Neuronal stem cell (in vitro differentiated cells): ENCODE measurements at regions not wholly inside any gene's neighbourhood (a gene's known extent, or its start where the extent isn't known, plus 50 kb on each side); places are given as distances from the start of the nearest gene placed in this dataset.

ENCODE experiments used
- DNase-seq: peaks from one replicate; pipeline ENCODE4 v3.0.0-alpha.2; 2013; ENCODE audit warnings: low spot score
- H2AFZ ChIP-seq: one replicate; pipeline ENCODE4 v1.6.1; 2013; ENCODE audit warnings: mild to moderate bottlenecking, low read length, inconsistent platforms
- H2AK5ac ChIP-seq: 2 replicates; pipeline ENCODE4 v1.6.1; 2013; ENCODE audit warnings: low read depth, mild to moderate bottlenecking, inconsistent platforms, low read length, moderate library complexity, mixed read lengths
- H2BK120ac ChIP-seq: 2 replicates; pipeline ENCODE4 v1.6.1; 2013; ENCODE audit warnings: low read depth, mild to moderate bottlenecking, inconsistent platforms, low read length, moderate library complexity, mixed read lengths
- H2BK12ac ChIP-seq: one replicate; pipeline ENCODE4 v1.6.1; 2013; ENCODE audit warnings: low read length, inconsistent platforms
- H2BK15ac ChIP-seq: 2 replicates; pipeline ENCODE4 v1.6.1; 2013; ENCODE audit warnings: mild to moderate bottlenecking, low read length, inconsistent platforms, mixed read lengths
- H2BK5ac ChIP-seq: one replicate; pipeline ENCODE4 v1.6.1; 2013; ENCODE audit warnings: inconsistent platforms, mild to moderate bottlenecking, low read length, moderate library complexity
- H3K14ac ChIP-seq: one replicate; pipeline ENCODE4 v1.6.1; 2013; ENCODE audit warnings: low read length, inconsistent platforms
- H3K18ac ChIP-seq: 2 replicates; pipeline ENCODE4 v1.6.1; 2013; ENCODE audit warnings: low read length, inconsistent platforms
- H3K23ac ChIP-seq: 2 replicates; pipeline ENCODE4 v1.6.1; 2013; ENCODE audit warnings: low read depth, mild to moderate bottlenecking, mixed read lengths, low read length, inconsistent platforms; ENCODE audit not compliant: poor library complexity
- H3K27ac ChIP-seq: replicated peaks from 3 replicates; pipeline ENCODE4 v1.5.1; 2013; ENCODE audit warnings: low read length, inconsistent platforms
- H3K27me3 ChIP-seq, 3 experiments: 2 replicates each; pipeline ENCODE4 v1.6.1; 2013; ENCODE audit warnings: low read length in 3 of 3, mild to moderate bottlenecking in 2 of 3, inconsistent platforms in 1 of 3, low read depth in 1 of 3, mixed read lengths in 1 of 3, moderate library complexity in 1 of 3; ENCODE audit not compliant: control insufficient read depth in 3 of 3, insufficient read depth in 3 of 3
- H3K36me3 ChIP-seq, 2 donors: replicated peaks in 1 of 2; 2 replicates each; pipeline ENCODE4 v1.6.1; 2013; ENCODE audit warnings: low read length in 2 of 2; ENCODE audit not compliant: control insufficient read depth in 2 of 2, insufficient read depth in 2 of 2
- H3K4ac ChIP-seq: 2 replicates; pipeline ENCODE4 v1.6.1; 2013; ENCODE audit warnings: inconsistent platforms, mild to moderate bottlenecking, low read length, moderate library complexity
- H3K4me1 ChIP-seq, 2 donors: 1 replicate in 1 of 2; 2 replicates in 1 of 2; pipeline ENCODE4 v1.6.1; 2013; ENCODE audit warnings: low read length in 2 of 2, low read depth in 1 of 2; ENCODE audit not compliant: control insufficient read depth in 2 of 2, insufficient read depth in 1 of 2
- H3K4me2 ChIP-seq: one replicate; pipeline ENCODE4 v1.6.1; 2013; ENCODE audit warnings: mild to moderate bottlenecking, low read length, inconsistent platforms; ENCODE audit not compliant: insufficient read depth, poor library complexity, severe bottlenecking
- H3K4me3 ChIP-seq, 2 donors: 2 replicates each; pipeline ENCODE4 v1.5.1; 2013; ENCODE audit warnings: low read length in 2 of 2, mild to moderate bottlenecking in 2 of 2, inconsistent platforms in 1 of 2, moderate library complexity in 1 of 2
- H3K79me1 ChIP-seq: one replicate; pipeline ENCODE4 v1.6.1; 2013; ENCODE audit warnings: low read depth, mild to moderate bottlenecking, inconsistent platforms, low read length, moderate library complexity
- H3K9ac ChIP-seq: one replicate; pipeline ENCODE4 v1.6.1; 2013; ENCODE audit warnings: mild to moderate bottlenecking, low read depth, low read length, inconsistent platforms; ENCODE audit not compliant: poor library complexity
- H3K9me3 ChIP-seq, 2 donors: replicated peaks in 1 of 2; 2 replicates each; pipeline versions ENCODE3 to v1.6.1; 2013; ENCODE audit warnings: low read length in 2 of 2, mild to moderate bottlenecking in 2 of 2, inconsistent platforms in 1 of 2, low read depth in 1 of 2, mixed read lengths in 1 of 2, moderate library complexity in 1 of 2; ENCODE audit not compliant: control insufficient read depth in 2 of 2, insufficient read depth in 1 of 2
- H4K8ac ChIP-seq: one replicate; pipeline ENCODE4 v1.6.1; 2013; ENCODE audit warnings: low read depth, mild to moderate bottlenecking, inconsistent platforms, low read length, moderate library complexity
- H4K91ac ChIP-seq: one replicate; pipeline ENCODE4 v1.6.1; 2013; ENCODE audit warnings: low read length, low read depth, mild to moderate bottlenecking, inconsistent platforms; ENCODE audit not compliant: poor library complexity
- WGBS, 2 donors: extraction: QIAGEN DNeasy Blood & Tissue Kit; methylation state at CpG; one replicate each; pipeline ENCODE4 v1.1.7; 2013; ENCODE audit warnings: missing lambda C conversion rate in 2 of 2, mixed read lengths in 1 of 2; ENCODE audit not compliant: insufficient read length in 2 of 2, insufficient replicate concordance in 1 of 2; ENCODE audit errors: extremely low coverage in 2 of 2; 5-methylcytosine and 5-hydroxymethylcytosine counted together

DNA sequence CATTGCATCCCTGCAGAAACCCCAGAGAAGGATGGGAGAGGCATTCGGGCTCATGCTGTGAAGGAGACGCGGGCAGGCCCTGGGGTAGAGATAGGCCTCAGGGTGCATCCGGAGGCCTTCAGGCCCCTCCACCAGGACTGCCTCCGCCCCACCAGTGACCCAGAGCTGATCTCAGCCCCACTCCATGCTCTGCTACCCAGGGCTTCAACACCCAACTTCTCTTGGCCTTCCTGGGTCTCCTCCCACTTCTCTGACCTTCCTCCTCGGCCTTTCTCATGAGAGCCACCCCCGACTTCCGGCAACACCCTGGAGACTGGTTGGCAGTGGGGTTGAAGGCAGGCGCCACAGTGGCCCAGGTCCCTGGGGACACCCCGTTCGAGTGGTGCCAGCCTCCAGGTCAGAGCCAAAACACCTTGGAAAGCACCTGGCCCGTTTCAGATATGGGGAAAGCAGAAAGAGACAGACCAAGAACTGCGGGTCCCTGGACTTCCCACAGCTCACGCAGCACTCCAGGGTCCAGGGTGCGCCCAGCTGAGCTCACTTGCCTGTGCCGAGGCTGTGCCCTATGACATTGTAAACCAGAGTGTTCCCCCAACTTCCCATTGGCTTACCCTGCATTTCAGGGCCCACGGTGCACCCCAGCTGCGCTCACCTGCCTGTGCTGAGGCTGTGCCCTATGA is 65.1 kb upstream of the OLFM1 start:
- no peak overlapping the region for H3K23ac ChIP-seq
- no peak overlapping the region for H2BK12ac ChIP-seq
- no peak overlapping the region for H3K27ac ChIP-seq
- no peak overlapping the region for H3K4me3 ChIP-seq
- no peak overlapping the region for H3K14ac ChIP-seq
- H2AK5ac ChIP-seq: peak overlapping the region; percentile 54
- H3K79me1 ChIP-seq: no peaks in the 10 kb centered on the region
- H3K9me3 ChIP-seq: no peaks in the 10 kb centered on the region
- DNase-seq: no peak
- H3K27me3 ChIP-seq: peaks cover 0 to 12% (median 0%) of the 10 kb centered on the region in 3 experiments
- peak overlapping the region; percentile 21 for H3K18ac ChIP-seq
- H3K36me3 ChIP-seq: no peaks in the 10 kb centered on the region
- H3K4me2 ChIP-seq: no peak overlapping the region
- WGBS, 2 donors: no CpG with 5 or more reads among the region's 18 CpGs
- no peak overlapping the region for H4K91ac ChIP-seq
- H2AFZ ChIP-seq: no peak overlapping the region
- H2BK120ac ChIP-seq: peak overlapping the region; percentile 22
- no peak overlapping the region for H2BK15ac ChIP-seq
- H3K9ac ChIP-seq: no peak overlapping the region
- H3K4ac ChIP-seq: no peak overlapping the region
- H3K4me1 ChIP-seq: no peaks in the 10 kb centered on the region
- H4K8ac ChIP-seq: peak overlapping the region; percentile 4
- H2BK5ac ChIP-seq: no peak overlapping the region

DNA sequence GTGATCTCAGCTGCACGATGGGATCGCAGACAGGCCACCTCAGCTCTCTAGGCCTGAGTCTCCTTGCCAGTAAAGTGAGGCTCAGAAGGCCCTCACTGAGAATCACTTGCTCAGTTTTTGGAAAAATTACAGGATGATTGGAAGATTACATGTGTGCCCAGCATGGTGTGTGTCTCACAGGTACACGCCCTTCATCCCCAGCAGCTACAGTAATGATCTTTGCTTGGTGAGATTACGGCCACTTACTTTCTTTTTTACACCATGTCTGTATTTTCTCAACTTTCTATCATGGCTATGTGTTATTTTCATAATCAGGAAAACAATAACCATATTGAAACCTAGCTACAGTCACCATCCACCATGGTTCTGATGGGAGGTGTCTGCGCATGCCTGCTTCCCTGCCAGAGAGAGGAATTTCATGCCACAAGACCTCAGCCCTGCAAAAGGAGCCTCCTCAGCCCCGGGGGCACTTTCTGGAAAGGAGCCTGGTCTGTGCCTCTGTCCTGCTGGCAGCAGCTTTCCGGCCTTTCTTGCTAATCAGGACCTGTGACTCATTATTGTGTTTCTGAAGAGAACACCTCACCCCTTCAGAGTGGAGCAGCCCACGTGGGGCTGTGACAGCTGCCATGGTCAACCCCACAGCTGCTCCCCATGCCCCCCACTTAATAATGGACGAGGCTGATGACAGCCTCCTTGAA is 64.2 kb upstream of the OLFM1 start:
- Histone ChIP-seq H3K4ac (no peak overlapping the region), H2BK15ac (no peak overlapping the region), H2BK120ac (no peak overlapping the region), H3K79me1 (no peaks in the 10 kb centered on the region), H2BK5ac (no peak overlapping the region), H2BK12ac (no peak overlapping the region), H3K9me3 (no peaks in the 10 kb centered on the region), H2AFZ (no peak overlapping the region), H3K36me3 (no peaks in the 10 kb centered on the region), H3K4me1 (no peaks in the 10 kb centered on the region), H3K14ac (no peak overlapping the region), H2AK5ac (no peak overlapping the region), H3K27me3 (peaks cover 0 to 18% (median 0%) of the 10 kb centered on the region in 3 experiments), H3K27ac (no peak overlapping the region), H4K91ac (no peak overlapping the region), H3K4me2 (no peak overlapping the region), H3K9ac (no peak overlapping the region), H3K4me3 (no peak overlapping the region), H3K23ac (no peak overlapping the region), H4K8ac (no peak overlapping the region), H3K18ac (no peak overlapping the region)
- DNase-seq: no peak
- no CpG with 5 or more reads among the region's 9 CpGs for WGBS, 2 donors

DNA sequence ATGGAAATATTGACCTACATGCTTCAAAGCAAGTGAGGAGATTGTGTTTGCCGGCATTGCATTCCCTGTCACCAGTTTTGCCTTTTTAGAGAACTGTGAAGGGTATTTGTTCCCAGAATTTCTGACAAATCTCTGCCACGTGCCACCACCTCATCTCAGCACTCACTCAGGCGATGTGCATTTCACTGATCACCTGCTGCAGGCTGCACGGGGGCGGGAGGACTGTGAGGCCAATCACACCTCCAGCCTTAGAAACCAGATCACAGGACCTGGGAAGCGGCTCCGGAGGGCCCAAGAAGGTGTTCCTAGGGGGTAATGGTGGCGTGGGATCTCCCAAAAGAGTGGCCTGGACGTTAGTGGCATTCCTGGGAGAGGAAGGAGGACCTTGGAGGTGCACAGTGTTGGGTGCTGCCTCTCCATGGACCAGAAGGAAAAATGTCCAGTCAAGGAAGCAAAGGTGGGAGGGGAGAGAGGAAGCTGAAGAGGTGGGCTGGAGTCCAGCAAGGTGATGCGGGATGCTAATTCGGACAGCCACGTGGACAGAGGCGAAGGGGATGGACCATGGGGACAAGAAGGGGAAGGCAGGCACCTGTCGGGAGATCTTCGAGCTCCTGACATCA is 63.6 kb upstream of the OLFM1 start:
- Histone ChIP-seq H2BK12ac (peak overlapping the region; percentile 75), H3K18ac (peak overlapping the region; percentile 27), H3K4me3 (no peak overlapping the region), H4K91ac (no peak overlapping the region), H3K4me1 (no peaks in the 10 kb centered on the region), H3K23ac (no peak overlapping the region), H3K79me1 (no peaks in the 10 kb centered on the region), H4K8ac (no peak overlapping the region), H3K36me3 (no peaks in the 10 kb centered on the region), H3K4ac (no peak overlapping the region), H3K27ac (no peak overlapping the region), H3K4me2 (no peak overlapping the region), H2AFZ (no peak overlapping the region), H3K14ac (no peak overlapping the region), H2BK5ac (no peak overlapping the region), H2BK15ac (no peak overlapping the region), H3K9me3 (no peaks in the 10 kb centered on the region), H2AK5ac (no peak overlapping the region), H3K9ac (no peak overlapping the region), H2BK120ac (no peak overlapping the region), H3K27me3 (peaks cover 0 to 18% (median 0%) of the 10 kb centered on the region in 3 experiments)
- DNase-seq: no peak
- WGBS, 2 donors: no CpG with 5 or more reads among the region's 15 CpGs

DNA sequence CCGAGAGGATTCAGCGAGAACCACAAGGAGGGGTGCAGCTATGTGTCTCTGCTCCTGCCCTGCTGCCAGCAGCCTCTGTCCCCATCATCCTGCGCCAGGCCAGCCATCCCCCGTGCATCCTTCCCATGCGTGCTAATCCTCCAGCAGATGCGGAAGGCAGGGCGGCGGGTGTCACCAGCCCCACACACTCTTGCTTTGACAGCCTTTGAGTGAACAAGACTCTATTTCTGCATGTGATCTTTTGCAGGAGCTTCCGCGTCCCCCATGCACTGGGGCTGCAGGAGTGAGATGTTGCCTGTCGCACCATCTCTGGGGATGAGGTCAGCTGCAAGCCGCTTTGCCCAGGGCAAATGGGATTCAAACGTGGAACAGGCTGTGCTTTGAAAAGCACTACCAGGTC is 58.0 kb upstream of the OLFM1 start:
- no peaks in the 10 kb centered on the region for H3K36me3 ChIP-seq
- no CpG with 5 or more reads among the region's 13 CpGs for WGBS, 2 donors
- H3K14ac ChIP-seq: no peak overlapping the region
- H2AK5ac ChIP-seq: peak overlapping the region; percentile 8
- H3K4ac ChIP-seq: no peak overlapping the region
- H3K23ac ChIP-seq: peak overlapping the region; percentile 44
- H2AFZ ChIP-seq: no peak overlapping the region
- peaks cover 0 to 4% of the 10 kb centered on the region in 2 donors for H3K4me1 ChIP-seq
- no peak overlapping the region for H2BK15ac ChIP-seq
- peak overlapping the region; percentile 74 for H3K18ac ChIP-seq
- no peak overlapping the region for H3K4me2 ChIP-seq
- H4K91ac ChIP-seq: no peak overlapping the region
- peaks cover 0 to 14% (median 0%) of the 10 kb centered on the region in 3 experiments for H3K27me3 ChIP-seq
- no peak overlapping the region for H2BK12ac ChIP-seq
- no peak overlapping the region for H2BK5ac ChIP-seq
- no peak overlapping the region for H4K8ac ChIP-seq
- H3K9me3 ChIP-seq: no peaks in the 10 kb centered on the region
- no peak overlapping the region for H3K27ac ChIP-seq
- H3K79me1 ChIP-seq: no peaks in the 10 kb centered on the region
- no peak overlapping the region for H2BK120ac ChIP-seq
- no peak overlapping the region for H3K9ac ChIP-seq
- no peak for DNase-seq
- H3K4me3 ChIP-seq: no peak overlapping the region
